ENCODE measurements at regions not wholly inside any gene's neighbourhood (a gene's known extent, or its start where the extent isn't known, plus 50 kb on each side); places are given as distances from the start of the nearest gene placed in this dataset.

GRCh38 chr13:106722620-106723019, 154.7 kb upstream of the ARGLU1 start:
- Mint-ChIP-seq H3K27ac (no peak overlapping the region), H3K4me1 (peaks cover 5% of the 10 kb centered on the region), H3K27me3 (ENCODE audit: low read depth) (no peaks in the 10 kb centered on the region), H3K9me3 (peaks cover 21% of the 10 kb centered on the region), H3K4me3 (no peak overlapping the region), H3K36me3 (ENCODE audit: low read depth) (no peaks in the 10 kb centered on the region)
- TF ChIP-seq CTCF (IDR thresholded peaks at IDR 0.05; ENCODE audit: unreplicated experiment in 3 of 3): no peak

GRCh38 chr13:106721599-106721998, 153.7 kb upstream of the ARGLU1 start:
- Mint-ChIP-seq H3K9me3 (peaks cover 25% of the 10 kb centered on the region), H3K36me3 (ENCODE audit: low read depth) (peaks cover 3% of the 10 kb centered on the region), H3K27me3 (ENCODE audit: low read depth) (no peaks in the 10 kb centered on the region), H3K4me1 (no peaks in the 10 kb centered on the region), H3K27ac (no peak overlapping the region), H3K4me3 (no peak overlapping the region)
- TF ChIP-seq CTCF (IDR thresholded peaks at IDR 0.05; ENCODE audit: unreplicated experiment in 3 of 3): no peak

DNA sequence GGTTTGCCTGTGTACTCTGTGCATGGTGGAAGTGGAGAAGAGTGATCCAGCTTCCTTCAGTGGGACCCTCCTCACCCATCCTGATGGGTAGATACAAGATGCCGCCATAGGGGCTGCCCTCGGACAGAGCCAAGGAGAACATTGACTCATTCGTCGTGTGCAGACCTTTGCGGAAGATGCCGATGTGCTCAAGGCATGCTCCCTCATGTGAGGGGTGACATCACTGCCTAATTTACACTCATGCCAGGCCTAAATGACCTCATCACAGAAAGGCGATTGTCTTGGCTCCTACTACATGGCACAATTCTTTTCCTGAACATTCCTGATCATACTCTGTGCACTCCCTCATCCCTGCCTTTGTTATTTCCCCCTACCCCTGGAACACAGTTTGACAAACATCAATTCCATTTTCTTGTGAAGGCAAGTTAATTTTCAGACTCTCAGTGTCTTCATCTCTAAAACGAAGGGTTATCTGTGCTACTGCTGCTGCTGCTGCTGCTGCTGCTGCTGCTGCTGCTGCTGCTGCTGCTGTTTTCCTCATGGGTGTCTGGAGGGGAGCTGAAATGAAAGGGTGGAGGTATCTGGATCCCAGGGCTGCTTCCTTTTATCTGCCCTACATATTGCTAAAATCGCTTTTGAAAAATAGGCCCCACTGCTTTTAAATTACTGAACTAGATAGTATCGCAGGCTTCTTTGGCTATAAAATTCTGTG, 146.5 kb upstream of the ARGLU1 start:
- peaks cover 11% of the 10 kb centered on the region for H3K4me1 Mint-ChIP-seq
- peaks cover 3% of the 10 kb centered on the region for H3K36me3 Mint-ChIP-seq (ENCODE audit: low read depth)
- H3K4me3 Mint-ChIP-seq: no peak overlapping the region
- TF ChIP-seq CTCF (IDR thresholded peaks at IDR 0.05; ENCODE audit: unreplicated experiment in 3 of 3): no peak
- H3K27me3 Mint-ChIP-seq (ENCODE audit: low read depth): no peaks in the 10 kb centered on the region
- H3K9me3 Mint-ChIP-seq: peaks cover 14% of the 10 kb centered on the region
- H3K27ac Mint-ChIP-seq: no peak overlapping the region

DNA sequence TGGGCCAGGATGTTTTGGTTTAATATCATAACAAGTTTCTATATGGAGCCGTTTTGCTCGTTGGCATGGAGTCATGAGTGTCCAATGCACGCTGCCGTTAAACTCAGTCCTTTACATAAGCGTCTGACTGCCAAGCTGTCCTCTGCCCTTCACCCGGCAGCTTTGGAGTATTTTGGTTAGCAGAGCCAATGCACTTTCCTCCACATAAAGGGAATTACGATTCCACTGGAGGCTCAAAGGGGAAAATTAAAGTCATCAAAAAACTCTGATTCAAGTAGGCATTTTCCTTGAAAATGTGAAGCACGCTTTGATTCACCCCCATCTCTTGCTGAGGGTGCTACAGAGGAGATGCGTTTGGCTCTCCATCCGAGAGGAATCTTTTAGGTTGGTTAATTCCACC, 144.4 kb upstream of the ARGLU1 start:
- Mint-ChIP-seq H3K9me3 (peaks cover 2% of the 10 kb centered on the region), H3K27me3 (ENCODE audit: low read depth) (no peaks in the 10 kb centered on the region), H3K4me3 (no peak overlapping the region), H3K36me3 (ENCODE audit: low read depth) (peaks cover 2% of the 10 kb centered on the region), H3K4me1 (peaks cover 11% of the 10 kb centered on the region), H3K27ac (no peak overlapping the region)
- TF ChIP-seq CTCF (IDR thresholded peaks at IDR 0.05; ENCODE audit: unreplicated experiment in 3 of 3): no peak

DNA sequence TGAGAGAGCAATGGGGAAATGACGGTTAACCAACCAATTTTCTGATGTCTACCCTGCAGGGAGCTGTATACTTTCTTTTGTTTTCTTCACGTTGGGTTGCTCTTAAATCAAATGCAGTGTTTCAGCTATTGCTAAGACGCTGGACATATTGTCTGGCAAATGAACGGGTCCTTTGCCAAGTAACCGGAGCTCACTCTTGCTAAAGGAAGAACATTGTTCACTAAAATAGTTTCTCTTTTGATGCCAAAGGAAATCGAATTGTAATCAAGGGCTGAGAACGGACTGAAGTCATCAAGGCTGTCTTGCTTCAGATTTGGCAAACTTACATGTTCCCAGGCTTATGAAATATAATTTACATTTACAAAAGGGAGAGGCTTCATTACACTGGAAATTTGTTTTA, 142.3 kb upstream of the ARGLU1 start:
- Mint-ChIP-seq H3K27me3 (ENCODE audit: low read depth) (no peaks in the 10 kb centered on the region), H3K36me3 (ENCODE audit: low read depth) (no peaks in the 10 kb centered on the region), H3K27ac (no peak overlapping the region), H3K4me3 (no peak overlapping the region), H3K4me1 (peaks cover 11% of the 10 kb centered on the region), H3K9me3 (no peaks in the 10 kb centered on the region)
- no peak for TF ChIP-seq CTCF (IDR thresholded peaks at IDR 0.05; ENCODE audit: unreplicated experiment in 3 of 3)

DNA sequence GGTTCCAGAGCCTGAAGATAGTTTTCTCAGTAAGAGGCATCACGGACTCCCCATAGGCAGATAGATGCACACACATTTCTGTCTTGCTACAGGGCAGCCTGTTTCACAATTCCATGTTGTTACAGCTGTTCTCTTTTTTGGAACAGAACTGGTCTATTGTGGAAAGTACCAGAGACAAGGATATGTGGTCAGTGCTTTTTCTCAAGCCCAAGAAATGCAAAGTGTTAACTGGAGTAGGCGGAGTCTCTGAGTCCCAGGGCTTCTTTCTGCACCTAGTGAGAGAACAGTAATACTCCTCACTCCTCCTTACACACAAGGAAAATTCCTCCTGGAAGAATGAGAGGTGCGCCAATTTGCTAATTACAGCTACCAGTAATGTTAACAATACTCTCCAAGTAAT, 141.6 kb upstream of the ARGLU1 start:
- no peaks in the 10 kb centered on the region for H3K27me3 Mint-ChIP-seq (ENCODE audit: low read depth)
- no peak overlapping the region for H3K27ac Mint-ChIP-seq

More for the DNA sequence above, 141.6 kb upstream of the ARGLU1 start:
- Mint-ChIP-seq H3K36me3 (ENCODE audit: low read depth) (no peaks in the 10 kb centered on the region), H3K9me3 (no peaks in the 10 kb centered on the region), H3K4me1 (peaks cover 11% of the 10 kb centered on the region), H3K4me3 (no peak overlapping the region)
- no peak for TF ChIP-seq CTCF (IDR thresholded peaks at IDR 0.05; ENCODE audit: unreplicated experiment in 3 of 3)
